ENCODE measurements at regions not wholly inside any gene's neighbourhood (a gene's known extent, or its start where the extent isn't known, plus 50 kb on each side); places are given as distances from the start of the nearest gene placed in this dataset.

- no peak overlapping the region for H3K4me3 ChIP-seq (ENCODE audit: control insufficient read depth, low read depth, low read length)
- DNase-seq (ENCODE audit: low read depth) = no peak
- TF ChIP-seq, protein P1, sequence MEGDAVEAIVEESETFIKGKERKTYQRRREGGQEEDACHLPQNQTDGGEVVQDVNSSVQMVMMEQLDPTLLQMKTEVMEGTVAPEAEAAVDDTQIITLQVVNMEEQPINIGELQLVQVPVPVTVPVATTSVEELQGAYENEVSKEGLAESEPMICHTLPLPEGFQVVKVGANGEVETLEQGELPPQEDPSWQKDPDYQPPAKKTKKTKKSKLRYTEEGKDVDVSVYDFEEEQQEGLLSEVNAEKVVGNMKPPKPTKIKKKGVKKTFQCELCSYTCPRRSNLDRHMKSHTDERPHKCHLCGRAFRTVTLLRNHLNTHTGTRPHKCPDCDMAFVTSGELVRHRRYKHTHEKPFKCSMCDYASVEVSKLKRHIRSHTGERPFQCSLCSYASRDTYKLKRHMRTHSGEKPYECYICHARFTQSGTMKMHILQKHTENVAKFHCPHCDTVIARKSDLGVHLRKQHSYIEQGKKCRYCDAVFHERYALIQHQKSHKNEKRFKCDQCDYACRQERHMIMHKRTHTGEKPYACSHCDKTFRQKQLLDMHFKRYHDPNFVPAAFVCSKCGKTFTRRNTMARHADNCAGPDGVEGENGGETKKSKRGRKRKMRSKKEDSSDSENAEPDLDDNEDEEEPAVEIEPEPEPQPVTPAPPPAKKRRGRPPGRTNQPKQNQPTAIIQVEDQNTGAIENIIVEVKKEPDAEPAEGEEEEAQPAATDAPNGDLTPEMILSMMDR (IDR thresholded peaks at IDR 0.05; ENCODE audit: control insufficient read depth, insufficient read depth, low read depth, low read length, missing control alignments) = no peak
These were observed 141.4 kb downstream of the TMEM38B start for GRCh38 chr9:105835721-105836120.

GRCh38 chr9:105836936-105837660 lies 142.8 kb downstream of the TMEM38B start:
- TF ChIP-seq, protein P1 (IDR thresholded peaks at IDR 0.05; ENCODE audit: control insufficient read depth, insufficient read depth, low read depth, low read length, missing control alignments) = no peak
- DNase-seq (ENCODE audit: low read depth) = no peak
- no peak overlapping the region for H3K4me3 ChIP-seq (ENCODE audit: control insufficient read depth, low read depth, low read length)

DNA sequence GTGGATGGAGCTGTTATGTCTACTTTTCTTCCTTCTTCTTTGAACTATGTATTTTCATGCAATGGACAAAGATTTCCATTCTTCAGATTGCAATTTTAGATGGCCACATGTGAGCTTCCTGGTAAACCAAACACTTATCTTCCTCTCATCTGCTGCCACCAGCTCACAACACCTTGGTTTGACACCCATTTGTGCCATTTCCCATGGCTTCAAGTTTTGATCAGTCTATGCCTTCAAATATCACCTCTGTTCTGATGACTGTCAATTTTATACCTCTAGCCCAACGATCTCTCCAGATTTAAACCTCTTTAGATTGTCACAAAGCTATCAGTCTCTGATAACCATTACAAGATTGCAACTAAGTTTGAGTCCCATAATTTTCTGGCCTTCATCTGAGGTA lies 147.2 kb downstream of the TMEM38B start:
- TF ChIP-seq, protein P1 (IDR thresholded peaks at IDR 0.05; ENCODE audit: control insufficient read depth, insufficient read depth, low read depth, low read length, missing control alignments) = no peak
- H3K4me3 ChIP-seq (ENCODE audit: control insufficient read depth, low read depth, low read length) = no peak overlapping the region
- DNase-seq (ENCODE audit: low read depth) = no peak

- peak; percentile 1 for DNase-seq (ENCODE audit: low read depth)
- TF ChIP-seq, protein P1 (IDR thresholded peaks at IDR 0.05; ENCODE audit: control insufficient read depth, insufficient read depth, low read depth, low read length, missing control alignments) = peak; percentile 62
- no peak overlapping the region for H3K4me3 ChIP-seq (ENCODE audit: control insufficient read depth, low read depth, low read length)
These were observed 147.8 kb downstream of the TMEM38B start for GRCh38 chr9:105842023-105842644.

DNA sequence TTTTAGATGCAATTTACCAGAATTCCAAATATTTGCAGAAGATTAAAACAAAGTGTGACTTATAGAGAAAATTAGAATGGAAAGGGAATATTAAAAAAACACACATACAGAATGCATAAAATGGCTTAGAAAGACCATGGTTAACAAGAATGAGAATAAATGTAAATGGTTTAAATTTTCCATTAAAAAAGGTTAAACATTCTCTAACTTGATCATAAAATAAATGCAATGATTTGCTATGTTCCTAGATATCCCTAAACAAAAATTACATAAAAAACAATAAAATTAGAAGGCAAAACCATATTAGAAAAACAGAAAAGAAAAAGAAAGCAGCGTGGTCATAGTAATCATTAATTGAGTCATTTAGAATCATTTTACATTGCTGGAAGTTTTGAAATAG lies 152.5 kb downstream of the TMEM38B start:
- no peak for DNase-seq (ENCODE audit: low read depth)
- TF ChIP-seq, protein P1 (IDR thresholded peaks at IDR 0.05; ENCODE audit: control insufficient read depth, insufficient read depth, low read depth, low read length, missing control alignments) = no peak
- no peak overlapping the region for H3K4me3 ChIP-seq (ENCODE audit: control insufficient read depth, low read depth, low read length)

DNA sequence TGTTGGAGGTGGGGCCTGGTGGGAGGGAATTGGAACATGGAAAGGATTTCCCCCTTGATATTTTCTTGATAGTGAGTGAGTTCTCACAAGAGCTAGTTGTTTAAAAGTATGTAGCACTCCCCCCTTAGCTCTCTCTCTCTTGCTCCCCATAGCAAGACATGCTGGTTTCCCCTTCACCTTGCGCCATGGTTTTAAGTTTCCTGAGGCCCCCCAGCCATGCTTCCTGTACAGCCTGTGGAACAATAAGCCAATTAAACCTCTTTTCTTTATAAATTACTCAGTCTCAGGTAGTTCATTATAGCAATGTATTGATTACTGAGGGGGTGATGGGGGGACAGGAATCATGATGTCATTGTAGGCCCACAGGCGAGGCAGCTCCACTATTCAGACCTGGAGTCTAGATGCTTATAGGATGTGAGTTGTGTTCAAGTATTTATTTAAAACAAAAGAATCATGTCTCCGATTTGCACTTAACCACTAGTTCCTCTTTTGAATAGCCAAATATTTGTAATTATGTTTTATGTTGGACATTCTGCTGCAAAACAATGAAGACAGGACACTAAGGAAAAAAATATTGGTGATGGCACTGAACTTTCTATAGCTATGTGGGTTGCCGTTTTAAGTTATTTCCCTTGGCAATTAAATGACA lies 156.6 kb downstream of the TMEM38B start:
- TF ChIP-seq, protein P1 (IDR thresholded peaks at IDR 0.05; ENCODE audit: control insufficient read depth, insufficient read depth, low read depth, low read length, missing control alignments) = no peak
- no peak for DNase-seq (ENCODE audit: low read depth)

More for the DNA sequence above, 156.6 kb downstream of the TMEM38B start:
- no peak overlapping the region for H3K4me3 ChIP-seq (ENCODE audit: control insufficient read depth, low read depth, low read length)
